Nephron progenitor cell (in vitro differentiated cells): ENCODE measurements at regions not wholly inside any gene's neighbourhood (a gene's known extent, or its start where the extent isn't known, plus 50 kb on each side); places are given as distances from the start of the nearest gene placed in this dataset.

Experiments used
- DNase-seq: peaks from one replicate; pipeline ENCODE4 v3.0.0; 2021
- H3K27ac Mint-ChIP-seq: 2 replicates; pipeline ENCODE4 v1.8.0; 2021; ENCODE audit warnings: mild to moderate bottlenecking, moderate library complexity, mixed read lengths
- H3K27me3 Mint-ChIP-seq: 2 replicates; pipeline ENCODE4 v1.8.0; 2021; ENCODE audit warnings: mild to moderate bottlenecking, low read depth, mixed read lengths; ENCODE audit not compliant: poor library complexity
- H3K36me3 Mint-ChIP-seq: 2 replicates; pipeline ENCODE4 v1.8.0; 2021; ENCODE audit warnings: low read depth, mixed read lengths
- H3K4me1 Mint-ChIP-seq: 2 replicates; pipeline ENCODE4 v1.8.0; 2021; ENCODE audit warnings: mixed read lengths
- H3K4me3 Mint-ChIP-seq: 2 replicates; pipeline ENCODE4 v1.8.0; 2021; ENCODE audit warnings: mild to moderate bottlenecking, moderate library complexity, mixed read lengths
- H3K9me3 Mint-ChIP-seq: 2 replicates; pipeline ENCODE4 v1.8.0; 2021; ENCODE audit warnings: mild to moderate bottlenecking, moderate library complexity, mixed read lengths
- TF ChIP-seq, protein P1 (sequence below): fragments of 200-600 bp; sonication (generic); IDR thresholded peaks from 2 replicates; pipeline ENCODE4 v1.5.0; 2021; ENCODE audit warnings: antibody characterized with exemption

DNA sequence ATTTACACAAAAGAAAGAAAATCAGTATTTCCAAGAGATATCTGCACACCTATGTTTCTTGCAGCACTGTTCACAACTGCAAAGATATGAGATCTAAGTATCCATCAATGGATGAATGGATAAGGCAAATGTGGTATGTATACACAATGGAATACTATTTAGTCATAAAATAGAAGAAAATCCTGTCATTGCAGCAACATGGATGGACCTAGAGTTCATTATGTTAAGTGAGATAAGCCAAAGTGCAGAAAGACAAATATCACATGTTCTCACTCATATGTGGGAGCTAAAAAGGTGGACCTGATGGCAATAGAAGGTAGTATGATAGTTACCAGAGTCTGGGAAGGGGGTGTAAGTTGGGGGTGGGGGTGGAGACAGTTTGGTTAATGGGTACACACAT is 1171.6 kb downstream of the SORCS1 start:
- H3K27ac Mint-ChIP-seq, result no peak overlapping the region
- TF ChIP-seq, protein P1, sequence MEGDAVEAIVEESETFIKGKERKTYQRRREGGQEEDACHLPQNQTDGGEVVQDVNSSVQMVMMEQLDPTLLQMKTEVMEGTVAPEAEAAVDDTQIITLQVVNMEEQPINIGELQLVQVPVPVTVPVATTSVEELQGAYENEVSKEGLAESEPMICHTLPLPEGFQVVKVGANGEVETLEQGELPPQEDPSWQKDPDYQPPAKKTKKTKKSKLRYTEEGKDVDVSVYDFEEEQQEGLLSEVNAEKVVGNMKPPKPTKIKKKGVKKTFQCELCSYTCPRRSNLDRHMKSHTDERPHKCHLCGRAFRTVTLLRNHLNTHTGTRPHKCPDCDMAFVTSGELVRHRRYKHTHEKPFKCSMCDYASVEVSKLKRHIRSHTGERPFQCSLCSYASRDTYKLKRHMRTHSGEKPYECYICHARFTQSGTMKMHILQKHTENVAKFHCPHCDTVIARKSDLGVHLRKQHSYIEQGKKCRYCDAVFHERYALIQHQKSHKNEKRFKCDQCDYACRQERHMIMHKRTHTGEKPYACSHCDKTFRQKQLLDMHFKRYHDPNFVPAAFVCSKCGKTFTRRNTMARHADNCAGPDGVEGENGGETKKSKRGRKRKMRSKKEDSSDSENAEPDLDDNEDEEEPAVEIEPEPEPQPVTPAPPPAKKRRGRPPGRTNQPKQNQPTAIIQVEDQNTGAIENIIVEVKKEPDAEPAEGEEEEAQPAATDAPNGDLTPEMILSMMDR, result no peak
- peaks cover 31% of the 10 kb centered on the region for H3K4me1 Mint-ChIP-seq
- no peaks in the 10 kb centered on the region for H3K36me3 Mint-ChIP-seq
- no peaks in the 10 kb centered on the region for H3K9me3 Mint-ChIP-seq
- H3K4me3 Mint-ChIP-seq, result no peak overlapping the region
- no peak for DNase-seq
- peaks cover 3% of the 10 kb centered on the region for H3K27me3 Mint-ChIP-seq

DNA sequence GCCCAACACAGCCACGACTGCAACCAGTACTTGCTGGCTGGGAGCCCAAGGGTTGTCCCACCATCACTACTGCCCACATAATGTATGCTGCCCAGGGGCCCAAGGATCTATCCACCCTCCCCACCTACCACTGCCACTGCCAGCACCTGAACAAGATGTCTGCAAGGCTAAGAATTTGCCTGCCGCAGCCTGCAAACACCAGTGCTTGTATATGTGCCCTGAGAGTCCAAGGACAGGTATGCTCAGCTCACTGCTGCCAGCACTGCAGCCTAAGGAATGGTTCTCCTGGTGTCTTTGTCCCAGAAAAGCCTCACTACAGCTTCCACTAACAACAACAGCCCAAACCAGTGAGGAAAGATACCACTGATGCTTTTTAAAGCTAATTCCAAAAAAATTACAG is 1174.0 kb downstream of the SORCS1 start:
- H3K9me3 Mint-ChIP-seq, result no peaks in the 10 kb centered on the region
- peaks cover 3% of the 10 kb centered on the region for H3K27me3 Mint-ChIP-seq
- DNase-seq, result no peak
- H3K36me3 Mint-ChIP-seq, result no peaks in the 10 kb centered on the region
- peaks cover 18% of the 10 kb centered on the region for H3K4me1 Mint-ChIP-seq
- H3K4me3 Mint-ChIP-seq, result no peak overlapping the region
- TF ChIP-seq, protein P1, result no peak
- H3K27ac Mint-ChIP-seq, result no peak overlapping the region

DNA sequence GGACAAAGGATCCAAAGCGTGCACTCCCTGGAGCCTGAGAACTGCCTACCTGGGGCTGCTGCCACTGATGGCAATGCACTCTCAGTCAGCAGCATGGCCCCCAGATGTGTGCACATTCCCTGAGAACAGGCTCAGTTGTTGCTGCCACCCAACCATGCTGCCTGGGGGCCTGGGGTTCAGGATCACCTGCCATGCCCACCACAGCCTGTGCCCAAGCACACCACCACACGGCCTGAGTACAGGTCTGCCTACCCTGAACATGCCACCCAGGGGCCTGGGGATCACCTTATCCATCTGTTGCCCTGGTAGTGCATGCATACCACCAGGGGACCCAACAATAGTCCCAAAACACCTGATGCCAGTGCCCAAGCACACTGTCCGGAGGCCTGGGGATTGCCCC is 1174.5 kb downstream of the SORCS1 start:
- no peak overlapping the region for H3K4me3 Mint-ChIP-seq
- no peaks in the 10 kb centered on the region for H3K36me3 Mint-ChIP-seq
- H3K27ac Mint-ChIP-seq, result no peak overlapping the region

DNA sequence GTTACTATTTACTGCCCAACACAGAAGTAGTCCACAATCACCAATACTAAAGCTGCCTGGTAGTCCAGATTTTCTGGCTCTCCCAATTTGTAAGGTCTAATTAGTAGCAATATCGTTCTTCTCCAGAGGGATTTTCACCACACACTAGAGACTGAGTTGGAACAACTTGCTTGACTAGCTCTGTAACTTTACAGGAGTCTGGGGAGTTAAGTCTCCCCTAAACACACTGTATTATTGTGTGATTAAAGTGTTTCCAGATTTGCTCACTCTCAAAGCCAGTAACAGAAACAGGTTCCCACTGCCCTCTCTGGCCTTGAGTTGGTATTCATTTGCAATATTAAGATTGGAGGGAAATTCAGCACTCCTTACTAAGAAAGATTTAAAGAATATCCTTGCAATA is 1175.7 kb downstream of the SORCS1 start:
- no peaks in the 10 kb centered on the region for H3K9me3 Mint-ChIP-seq
- H3K4me3 Mint-ChIP-seq, result no peak overlapping the region
- H3K27me3 Mint-ChIP-seq, result peaks cover 3% of the 10 kb centered on the region
- TF ChIP-seq, protein P1, result no peak
- H3K27ac Mint-ChIP-seq, result no peak overlapping the region
- no peaks in the 10 kb centered on the region for H3K36me3 Mint-ChIP-seq
- DNase-seq, result no peak
- H3K4me1 Mint-ChIP-seq, result peaks cover 6% of the 10 kb centered on the region

More for the DNA sequence above, 1174.5 kb downstream of the SORCS1 start:
- no peak for DNase-seq
- Mint-ChIP-seq H3K27me3 (peaks cover 3% of the 10 kb centered on the region), H3K4me1 (peaks cover 13% of the 10 kb centered on the region), H3K9me3 (no peaks in the 10 kb centered on the region)
- TF ChIP-seq, protein P1, result no peak

DNA sequence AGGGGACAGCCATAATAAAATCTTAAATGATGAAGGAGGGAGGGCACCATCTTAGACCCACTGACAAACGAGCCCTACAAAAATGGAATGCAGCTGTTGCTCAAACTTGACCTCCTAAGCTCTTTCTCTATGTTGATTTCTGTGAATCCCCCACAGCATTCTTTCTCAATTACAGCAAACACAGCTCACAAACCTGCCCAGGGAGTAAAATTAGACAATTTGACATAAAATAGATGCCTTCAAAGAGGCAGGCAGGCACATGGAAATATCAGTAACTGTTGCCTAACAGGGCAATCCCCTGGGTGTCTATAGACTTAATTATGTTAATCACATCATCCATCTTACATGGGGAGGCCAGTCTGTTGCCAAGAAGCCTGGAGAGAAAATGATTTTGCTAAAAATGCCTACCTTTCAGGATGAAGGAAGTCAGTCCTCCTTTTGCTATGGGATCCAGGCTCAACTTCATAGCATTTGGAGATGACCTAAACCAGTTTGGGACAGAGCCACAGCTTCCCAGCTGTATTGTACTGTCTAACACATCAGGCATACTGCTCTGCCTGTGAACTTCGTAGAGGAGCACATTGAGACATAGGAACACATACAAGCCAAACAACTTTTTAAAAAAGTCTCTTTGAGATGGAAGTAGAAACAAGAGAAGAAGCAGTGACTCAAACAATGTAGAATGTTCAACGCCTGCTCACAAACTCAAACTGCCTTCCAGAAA is 1177.4 kb downstream of the SORCS1 start:
- Mint-ChIP-seq H3K27me3 (no peaks in the 10 kb centered on the region), H3K4me1 (peaks cover 6% of the 10 kb centered on the region), H3K4me3 (no peak overlapping the region), H3K36me3 (no peaks in the 10 kb centered on the region), H3K27ac (peak overlapping the region; percentile 22), H3K9me3 (no peaks in the 10 kb centered on the region)
- no peak for DNase-seq
- TF ChIP-seq, protein P1, result no peak

DNA sequence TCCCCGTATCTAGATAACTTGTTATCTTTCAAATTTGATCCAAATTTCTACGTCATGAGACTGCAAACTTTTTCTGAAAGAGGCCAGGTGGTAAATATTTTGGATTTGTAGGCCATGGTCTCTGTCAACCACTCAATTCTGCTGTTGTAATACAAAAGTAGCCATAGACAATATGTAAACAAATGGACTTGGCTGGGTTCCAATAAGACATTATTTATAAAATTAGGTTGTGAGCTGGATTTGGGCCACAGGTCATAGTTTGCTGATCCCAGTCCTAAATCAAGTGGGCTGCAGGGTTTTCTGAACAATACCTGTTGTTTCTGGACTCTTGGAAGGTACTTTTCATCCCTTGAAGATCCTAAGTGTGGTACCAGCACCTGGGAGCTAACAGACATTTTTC is 1178.0 kb downstream of the SORCS1 start:
- no peak for DNase-seq
- H3K36me3 Mint-ChIP-seq, result no peaks in the 10 kb centered on the region
- H3K9me3 Mint-ChIP-seq, result no peaks in the 10 kb centered on the region
- no peaks in the 10 kb centered on the region for H3K27me3 Mint-ChIP-seq
- peaks cover 6% of the 10 kb centered on the region for H3K4me1 Mint-ChIP-seq
- TF ChIP-seq, protein P1, result no peak
- no peak overlapping the region for H3K4me3 Mint-ChIP-seq
- no peak overlapping the region for H3K27ac Mint-ChIP-seq
